Retinal pigment epithelial cell (primary cell): ENCODE measurements at regions not wholly inside any gene's neighbourhood (a gene's known extent, or its start where the extent isn't known, plus 50 kb on each side); places are given as distances from the start of the nearest gene placed in this dataset.

Experiments
- DNase-seq: peaks from one replicate; pipeline ENCODE4 v3.0.0-alpha.2; 2010; ENCODE audit warnings: low read depth
- H3K4me3 ChIP-seq: 2 replicates; pipeline ENCODE4 v1.5.1; 2011; ENCODE audit warnings: mild to moderate bottlenecking, low read length, control low read depth, moderate library complexity
- CTCF ChIP-seq: conservative IDR thresholded peaks from 2 replicates; pipeline ENCODE4 v1.5.1; 2011; ENCODE audit warnings: low read depth, low read length, control low read depth, inconsistent platforms

GRCh38 chr5:154588091-154588774, 110.2 kb upstream of the HAND1 start:
- H3K4me3 ChIP-seq = no peak overlapping the region
- TF ChIP-seq CTCF = no peak
- no peak for DNase-seq

- TF ChIP-seq CTCF = no peak
- no peak for DNase-seq
- H3K4me3 ChIP-seq = no peak overlapping the region
Measured at GRCh38 chr5:154587123-154588026, 109.3 kb upstream of the HAND1 start.

- TF ChIP-seq CTCF = no peak
- DNase-seq = no peak
- no peak overlapping the region for H3K4me3 ChIP-seq
Measured at GRCh38 chr5:154583671-154584177, 105.7 kb upstream of the HAND1 start.

- DNase-seq = no peak
- no peak for TF ChIP-seq CTCF
- H3K4me3 ChIP-seq = no peak overlapping the region
Measured at GRCh38 chr5:154580422-154580821, 102.4 kb upstream of the HAND1 start.

- DNase-seq = no peak
- H3K4me3 ChIP-seq = no peak overlapping the region
- no peak for TF ChIP-seq CTCF
Measured at GRCh38 chr5:154577416-154577815, 99.4 kb upstream of the HAND1 start.

- H3K4me3 ChIP-seq = no peak overlapping the region
- TF ChIP-seq CTCF = no peak
- no peak for DNase-seq
Measured at GRCh38 chr5:154576429-154576806, 98.4 kb upstream of the HAND1 start.
